ENCODE measurements at regions not wholly inside any gene's neighbourhood (a gene's known extent, or its start where the extent isn't known, plus 50 kb on each side); places are given as distances from the start of the nearest gene placed in this dataset.

DNA sequence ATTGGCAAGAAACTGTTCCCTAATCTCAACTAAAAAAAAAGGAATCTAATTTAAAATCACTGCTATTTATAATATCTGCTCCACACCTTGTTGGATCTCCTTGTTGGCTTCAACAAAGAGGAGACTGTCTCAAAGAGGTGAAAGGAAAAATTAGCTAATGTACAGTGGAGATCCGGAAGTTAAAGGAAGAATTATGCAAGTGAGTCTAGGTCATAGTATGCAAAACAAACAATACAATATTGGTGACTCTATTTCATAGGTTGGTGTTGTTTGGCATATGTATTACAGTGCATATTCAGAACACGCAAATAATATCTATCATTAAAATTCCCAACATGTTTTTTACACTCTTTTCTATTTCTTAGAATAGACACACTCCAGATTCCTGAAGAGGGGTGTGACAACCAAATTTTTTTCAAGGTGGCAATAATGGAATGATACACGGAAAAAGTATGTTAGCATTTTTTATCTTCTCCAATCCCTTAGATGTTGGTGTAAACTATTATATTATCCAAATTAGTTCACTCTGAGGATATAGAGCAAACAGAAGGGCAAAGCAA lies 685.3 kb downstream of the KCNA4 start:
- Mint-ChIP-seq H3K9me3 (no peaks in the 10 kb centered on the region), H3K27ac (no peak overlapping the region), H3K36me3 (ENCODE audit: low read depth) (no peaks in the 10 kb centered on the region), H3K4me1 (peaks cover 13% of the 10 kb centered on the region), H3K4me3 (no peak overlapping the region), H3K27me3 (ENCODE audit: low read depth) (peaks cover 33% of the 10 kb centered on the region)
- TF ChIP-seq, protein P1, sequence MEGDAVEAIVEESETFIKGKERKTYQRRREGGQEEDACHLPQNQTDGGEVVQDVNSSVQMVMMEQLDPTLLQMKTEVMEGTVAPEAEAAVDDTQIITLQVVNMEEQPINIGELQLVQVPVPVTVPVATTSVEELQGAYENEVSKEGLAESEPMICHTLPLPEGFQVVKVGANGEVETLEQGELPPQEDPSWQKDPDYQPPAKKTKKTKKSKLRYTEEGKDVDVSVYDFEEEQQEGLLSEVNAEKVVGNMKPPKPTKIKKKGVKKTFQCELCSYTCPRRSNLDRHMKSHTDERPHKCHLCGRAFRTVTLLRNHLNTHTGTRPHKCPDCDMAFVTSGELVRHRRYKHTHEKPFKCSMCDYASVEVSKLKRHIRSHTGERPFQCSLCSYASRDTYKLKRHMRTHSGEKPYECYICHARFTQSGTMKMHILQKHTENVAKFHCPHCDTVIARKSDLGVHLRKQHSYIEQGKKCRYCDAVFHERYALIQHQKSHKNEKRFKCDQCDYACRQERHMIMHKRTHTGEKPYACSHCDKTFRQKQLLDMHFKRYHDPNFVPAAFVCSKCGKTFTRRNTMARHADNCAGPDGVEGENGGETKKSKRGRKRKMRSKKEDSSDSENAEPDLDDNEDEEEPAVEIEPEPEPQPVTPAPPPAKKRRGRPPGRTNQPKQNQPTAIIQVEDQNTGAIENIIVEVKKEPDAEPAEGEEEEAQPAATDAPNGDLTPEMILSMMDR (IDR thresholded peaks at IDR 0.05; ENCODE audit: unreplicated experiment in 3 of 3) = no peak

DNA sequence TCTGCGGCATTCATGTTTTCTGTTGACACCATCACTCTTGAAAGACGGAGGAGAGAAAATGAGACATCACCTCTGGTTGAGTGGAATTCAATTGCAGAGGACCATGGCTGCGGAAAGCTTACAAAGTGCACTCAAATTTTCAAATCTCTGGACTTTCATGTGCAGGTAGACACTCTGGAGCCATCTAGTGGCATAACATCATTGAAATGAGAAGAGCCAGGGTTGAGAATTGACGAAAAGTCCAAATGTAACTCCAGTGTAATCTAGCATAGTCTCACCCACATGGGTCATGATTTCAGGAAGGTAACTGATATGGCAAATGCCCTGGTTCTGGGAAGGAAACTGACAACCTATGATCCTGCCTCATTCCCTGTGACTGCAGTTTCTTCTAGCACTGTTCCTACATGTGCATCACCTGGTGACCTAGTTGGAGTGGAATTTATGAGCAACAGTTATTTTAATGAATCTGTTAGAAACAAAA lies 687.8 kb downstream of the KCNA4 start:
- peaks cover 2% of the 10 kb centered on the region for H3K4me1 Mint-ChIP-seq
- no peaks in the 10 kb centered on the region for H3K9me3 Mint-ChIP-seq
- TF ChIP-seq, protein P1 (IDR thresholded peaks at IDR 0.05; ENCODE audit: unreplicated experiment in 3 of 3) = peak; percentile 52 to 70 (median 53)
- no peak overlapping the region for H3K4me3 Mint-ChIP-seq
- H3K36me3 Mint-ChIP-seq (ENCODE audit: low read depth) = no peaks in the 10 kb centered on the region
- no peak overlapping the region for H3K27ac Mint-ChIP-seq
- H3K27me3 Mint-ChIP-seq (ENCODE audit: low read depth) = peaks cover 18% of the 10 kb centered on the region

DNA sequence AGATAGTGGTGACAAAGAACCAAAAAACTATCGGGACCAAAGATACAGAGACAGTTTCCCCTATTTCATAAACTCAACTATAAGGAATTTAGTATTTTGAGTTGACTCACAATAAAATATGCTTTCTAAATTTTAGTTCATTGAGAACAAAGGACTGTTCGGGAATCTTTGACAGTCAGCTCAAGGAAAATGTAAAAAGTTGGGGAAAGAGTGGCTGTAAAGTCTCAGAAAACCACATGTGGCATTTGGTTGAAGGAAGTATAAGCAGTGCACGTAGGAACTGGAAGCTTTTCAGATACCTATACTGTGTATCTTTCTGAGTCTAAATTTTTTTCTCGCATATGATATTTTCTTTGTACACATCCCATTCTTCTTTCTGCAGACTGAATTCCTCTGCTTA lies 688.9 kb downstream of the KCNA4 start:
- TF ChIP-seq, protein P1 (IDR thresholded peaks at IDR 0.05; ENCODE audit: unreplicated experiment in 3 of 3) = no peak
- Mint-ChIP-seq H3K9me3 (no peaks in the 10 kb centered on the region), H3K4me1 (no peaks in the 10 kb centered on the region), H3K27me3 (ENCODE audit: low read depth) (peaks cover 17% of the 10 kb centered on the region), H3K36me3 (ENCODE audit: low read depth) (no peaks in the 10 kb centered on the region), H3K27ac (no peak overlapping the region), H3K4me3 (no peak overlapping the region)

DNA sequence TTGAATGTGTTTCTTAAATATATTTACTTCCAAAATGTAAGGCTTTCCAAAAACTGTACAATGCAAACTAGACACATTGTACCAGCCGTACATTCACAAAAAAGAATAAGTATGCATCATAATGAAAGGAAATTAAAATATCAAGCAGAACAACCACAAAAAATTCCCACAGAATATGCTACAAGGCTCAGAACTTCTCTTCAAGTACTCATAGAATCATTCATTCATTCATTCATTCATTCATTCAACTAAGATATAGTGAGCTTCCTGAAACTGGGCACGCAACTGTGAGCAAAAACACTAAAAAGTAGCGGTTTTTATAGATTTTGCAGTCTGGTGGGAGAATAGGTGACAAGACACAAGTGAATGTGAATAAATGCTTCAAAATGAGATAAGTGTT lies 690.1 kb downstream of the KCNA4 start:
- H3K27ac Mint-ChIP-seq = no peak overlapping the region
- no peak overlapping the region for H3K4me3 Mint-ChIP-seq
- H3K27me3 Mint-ChIP-seq (ENCODE audit: low read depth) = peaks cover 17% of the 10 kb centered on the region
- no peaks in the 10 kb centered on the region for H3K4me1 Mint-ChIP-seq
- no peaks in the 10 kb centered on the region for H3K9me3 Mint-ChIP-seq
- TF ChIP-seq, protein P1 (IDR thresholded peaks at IDR 0.05; ENCODE audit: unreplicated experiment in 3 of 3) = no peak
- H3K36me3 Mint-ChIP-seq (ENCODE audit: low read depth) = no peaks in the 10 kb centered on the region

DNA sequence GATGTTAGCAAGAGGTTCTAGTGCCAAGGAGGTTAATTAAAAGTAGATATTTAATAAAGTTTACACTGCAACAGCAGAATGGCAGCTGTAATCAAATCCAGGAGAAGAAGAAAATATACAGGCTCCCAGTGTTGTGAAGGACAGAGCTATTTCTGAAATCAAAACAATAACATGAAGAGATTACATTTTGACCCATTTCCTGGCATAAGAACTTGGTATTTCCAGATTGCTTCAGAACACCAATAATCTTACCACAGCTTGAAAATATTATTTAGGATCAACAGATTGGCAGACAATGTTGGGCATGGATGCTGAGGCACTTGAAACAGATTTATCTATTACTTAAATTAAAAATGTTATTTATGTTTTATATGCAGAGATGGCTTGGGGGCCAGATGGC lies 692.5 kb downstream of the KCNA4 start:
- no peaks in the 10 kb centered on the region for H3K4me1 Mint-ChIP-seq
- no peaks in the 10 kb centered on the region for H3K9me3 Mint-ChIP-seq
- H3K36me3 Mint-ChIP-seq (ENCODE audit: low read depth) = no peaks in the 10 kb centered on the region
- TF ChIP-seq, protein P1 (IDR thresholded peaks at IDR 0.05; ENCODE audit: unreplicated experiment in 3 of 3) = no peak
- H3K4me3 Mint-ChIP-seq = no peak overlapping the region
- peaks cover 6% of the 10 kb centered on the region for H3K27me3 Mint-ChIP-seq (ENCODE audit: low read depth)
- no peak overlapping the region for H3K27ac Mint-ChIP-seq
